ENCODE measurements at regions not wholly inside any gene's neighbourhood (a gene's known extent, or its start where the extent isn't known, plus 50 kb on each side); places are given as distances from the start of the nearest gene placed in this dataset.

DNA sequence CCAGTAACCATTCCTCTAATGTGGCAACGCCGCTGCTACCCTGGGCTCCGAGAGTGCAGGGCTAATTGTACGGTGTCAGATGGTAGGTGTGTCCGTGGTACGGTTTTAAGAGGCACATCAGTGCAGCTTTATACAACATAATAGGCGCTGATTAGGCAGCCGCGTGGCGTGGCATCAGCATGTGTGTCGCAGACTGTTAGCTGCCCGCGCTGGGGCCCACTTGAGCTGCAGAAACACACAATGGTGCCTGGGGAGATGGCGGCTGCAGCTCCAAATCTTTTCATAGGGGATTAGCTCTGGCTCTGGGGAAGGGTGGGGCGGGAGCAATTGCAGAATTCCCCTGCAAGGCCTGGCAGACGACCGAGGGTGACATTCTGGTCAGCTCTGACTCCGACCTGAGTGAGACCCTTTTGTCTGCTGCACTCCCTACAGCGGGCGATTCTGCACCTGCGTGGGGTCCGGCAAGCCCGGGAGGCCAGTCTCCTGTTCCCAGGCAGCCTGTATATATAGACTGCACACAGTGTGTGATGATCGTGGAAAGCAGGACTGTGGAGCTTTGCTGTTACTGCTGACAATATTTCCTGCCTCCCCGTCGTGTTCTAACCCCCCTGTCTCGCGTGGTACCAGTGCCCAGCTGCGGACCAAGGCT is 722.7 kb upstream of the CELF2 start:
- no peak for DNase-seq

DNA sequence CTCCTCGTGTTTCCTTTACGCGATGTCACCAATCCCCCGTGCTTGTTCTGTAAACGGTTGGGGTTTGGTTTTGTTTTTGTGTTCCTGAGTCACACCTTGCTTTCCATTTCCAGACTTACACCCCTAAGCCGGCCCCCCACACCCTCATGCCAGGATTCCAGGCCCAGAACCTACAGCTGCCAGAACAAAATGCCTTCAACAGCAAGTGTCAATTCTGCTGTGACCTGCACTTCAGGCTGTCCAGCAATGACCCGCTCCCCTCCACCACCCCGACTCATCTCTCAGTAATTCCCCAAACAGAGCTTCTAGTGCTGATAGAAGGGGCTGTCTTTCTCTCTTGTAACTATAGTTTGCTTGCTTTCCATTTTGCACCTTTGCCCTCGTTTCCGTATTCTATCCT is 722.1 kb upstream of the CELF2 start:
- no peak for DNase-seq

DNA sequence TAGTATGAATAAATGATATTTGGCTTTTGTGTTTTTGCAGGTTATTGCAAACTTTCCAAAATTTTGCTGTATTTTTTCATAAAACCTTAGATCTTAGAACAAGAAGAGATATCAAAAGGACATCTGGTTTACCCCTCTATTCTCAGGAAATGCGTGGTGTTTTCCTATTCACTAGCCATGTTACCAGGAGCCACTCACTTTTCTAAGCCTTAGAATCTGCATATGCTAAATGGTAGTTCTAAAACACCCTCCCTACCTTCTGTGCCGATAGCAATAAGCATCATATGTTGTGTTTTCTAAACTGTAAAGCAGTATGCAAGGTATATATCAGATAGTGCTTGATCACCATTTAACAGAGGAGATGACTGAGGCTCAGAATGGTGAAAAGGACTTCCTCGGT is 715.0 kb upstream of the CELF2 start:
- DNase-seq = no peak

DNA sequence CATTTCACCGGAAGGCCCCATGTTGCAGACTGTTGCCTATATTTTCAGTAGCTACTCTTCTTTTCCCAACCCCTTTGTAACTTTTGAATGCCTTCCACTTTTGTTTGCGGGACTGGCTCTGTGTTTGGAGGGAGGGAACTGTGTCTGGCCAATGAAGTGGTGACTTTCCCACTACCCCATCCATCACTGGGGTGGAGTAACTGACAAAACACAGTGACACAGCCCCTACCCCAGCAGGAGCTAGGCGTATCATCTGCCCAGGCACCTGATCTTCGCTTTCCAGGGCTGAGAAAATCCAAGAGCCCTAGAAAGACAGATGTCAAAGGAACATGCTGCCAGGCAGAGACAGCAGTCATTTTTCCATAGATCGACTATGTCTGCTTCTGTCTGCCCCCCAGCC is 710.6 kb upstream of the CELF2 start:
- DNase-seq = no peak

DNA sequence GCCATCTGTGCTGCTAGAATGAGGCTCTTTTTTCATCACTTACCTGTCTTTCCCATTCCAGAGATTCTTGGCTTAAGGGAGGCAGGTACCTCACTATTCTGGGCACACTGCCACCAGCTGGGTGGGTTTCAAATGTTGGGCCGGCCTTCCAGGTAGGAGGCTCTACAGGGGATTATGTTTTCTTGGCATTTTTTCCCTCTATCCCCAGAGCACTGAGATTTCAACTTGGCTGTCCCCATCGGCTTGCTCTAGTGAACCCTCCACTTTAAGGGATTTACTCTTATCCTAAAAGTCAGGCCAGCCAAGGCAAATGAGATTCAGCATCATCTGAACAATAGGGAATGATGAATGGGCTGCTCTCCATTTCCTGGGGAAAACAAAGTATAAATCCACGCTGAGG is 710.1 kb upstream of the CELF2 start:
- DNase-seq = no peak

DNA sequence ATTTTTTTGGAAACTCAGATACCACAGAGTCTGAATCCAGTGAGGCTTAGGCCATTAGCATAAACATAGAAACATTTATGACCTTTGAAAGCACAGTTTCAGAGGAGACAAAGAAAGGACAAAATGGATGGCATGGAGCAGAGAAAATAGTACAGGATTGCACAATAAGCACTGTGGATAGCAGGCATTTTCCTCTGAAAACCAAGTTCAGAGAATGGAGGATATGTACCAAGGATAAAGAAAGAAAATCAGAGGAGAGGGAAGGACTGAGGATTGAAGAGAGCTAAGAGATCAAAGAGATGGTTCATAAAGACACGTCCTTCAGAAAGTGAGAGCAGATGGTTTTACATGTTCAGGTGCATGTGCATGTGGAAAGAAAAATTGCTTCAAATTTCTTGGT is 707.2 kb upstream of the CELF2 start:
- DNase-seq = no peak

DNA sequence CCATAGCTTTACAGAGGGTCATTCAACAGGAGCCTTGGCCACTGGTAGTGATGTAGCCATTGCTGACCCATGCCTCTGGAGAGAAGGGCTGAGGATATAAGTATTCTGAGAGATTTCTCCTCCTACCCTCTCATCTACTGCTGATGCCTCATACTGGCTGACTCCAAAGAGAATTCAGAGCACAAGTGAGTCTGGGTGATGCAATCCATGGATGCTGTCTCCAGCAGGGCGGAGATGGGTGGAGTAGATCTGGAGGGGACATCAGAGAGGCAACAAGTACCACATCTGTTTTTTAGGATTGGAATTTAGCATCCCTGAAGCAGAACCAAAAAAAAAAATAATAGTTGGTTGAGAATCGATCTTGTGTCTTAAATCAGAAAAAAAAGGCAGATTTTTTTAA is 705.7 kb upstream of the CELF2 start:
- DNase-seq = no peak

DNA sequence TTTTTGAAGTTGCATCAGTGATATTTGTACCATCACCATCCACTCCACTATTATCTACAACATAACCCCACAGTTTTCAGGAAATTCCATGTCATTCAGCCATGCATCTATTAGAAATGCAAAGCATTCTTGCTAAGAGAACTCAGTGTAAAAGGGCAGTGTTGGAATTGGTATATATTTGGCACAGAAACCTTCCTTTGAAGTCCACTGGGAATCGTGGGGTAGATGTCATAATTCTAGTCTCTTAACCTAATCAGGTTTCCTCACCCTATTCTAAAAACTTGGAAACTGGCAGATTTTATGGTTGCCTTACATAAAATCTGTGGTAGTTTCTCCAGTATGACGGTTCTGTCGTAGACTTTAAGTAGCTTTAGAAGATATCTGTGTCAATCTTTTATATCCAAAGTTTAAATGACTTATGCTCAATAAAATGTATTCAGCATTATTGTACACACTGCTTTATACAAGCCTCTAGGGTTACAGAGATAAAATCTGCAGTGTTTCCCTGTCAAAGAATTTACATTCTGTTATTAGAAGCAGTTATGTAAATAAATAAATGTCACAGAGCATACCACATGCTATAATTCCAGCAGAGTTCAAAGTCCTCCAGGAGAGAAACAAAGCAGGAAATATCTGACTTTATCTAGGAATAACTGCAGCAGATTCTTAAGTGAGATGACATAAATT is 704.4 kb upstream of the CELF2 start:
- peak; percentile 72 for DNase-seq

DNA sequence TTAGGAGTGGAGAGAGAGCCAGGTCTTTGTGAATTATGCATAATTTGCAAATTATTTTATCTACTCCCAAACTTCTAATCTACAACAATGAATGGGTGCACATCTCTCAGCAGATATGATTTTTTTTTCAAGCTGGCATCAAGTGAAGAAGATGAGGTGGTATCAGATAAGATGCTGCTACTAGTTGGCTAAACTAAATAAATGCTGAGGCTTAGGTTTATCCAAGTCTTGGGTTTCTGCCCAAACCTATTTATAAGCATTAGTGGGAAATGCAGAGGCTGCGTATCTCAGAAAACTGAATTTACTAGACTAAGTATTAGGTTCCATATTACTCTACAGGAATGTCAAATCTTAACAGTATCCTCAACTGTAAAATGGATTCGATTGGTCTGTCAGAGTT is 703.0 kb upstream of the CELF2 start:
- DNase-seq = no peak

DNA sequence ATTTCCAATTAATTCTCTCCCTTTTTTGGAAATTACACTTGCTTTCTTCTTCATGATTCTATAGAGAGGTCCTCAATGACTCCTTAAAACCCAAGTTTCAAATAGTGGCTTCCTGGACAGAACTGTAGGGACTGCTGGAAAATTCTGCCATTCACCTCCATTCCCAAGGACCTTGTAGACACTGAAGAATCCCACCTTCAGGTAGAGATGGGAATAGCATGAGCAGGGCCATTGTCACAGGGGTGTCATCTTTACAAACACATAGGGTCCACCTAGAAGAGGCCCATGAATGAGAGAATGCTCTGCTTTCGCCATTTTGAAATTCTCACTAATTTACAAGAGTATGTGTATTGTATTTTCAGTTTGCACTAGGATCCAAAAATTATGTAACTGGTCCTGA is 701.7 kb upstream of the CELF2 start:
- DNase-seq = no peak

DNA sequence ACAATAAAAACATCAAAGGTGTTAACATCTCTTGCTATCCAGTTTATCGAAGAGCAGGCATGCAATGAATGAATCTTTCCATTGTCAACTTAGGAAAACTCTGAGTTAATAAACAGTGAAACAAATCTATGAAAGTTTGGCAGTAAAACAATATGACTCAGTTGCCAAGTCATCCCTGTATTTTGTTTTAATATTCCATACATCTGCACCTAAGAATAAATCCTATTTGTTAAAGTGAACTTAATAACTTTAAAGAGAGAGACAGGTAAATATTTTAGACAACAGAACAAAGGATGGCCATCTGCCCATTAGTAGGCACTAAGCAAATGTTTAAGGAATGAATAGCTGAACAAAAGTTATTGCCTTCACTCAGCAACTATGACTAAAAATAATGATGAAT is 700.5 kb upstream of the CELF2 start:
- DNase-seq = no peak

DNA sequence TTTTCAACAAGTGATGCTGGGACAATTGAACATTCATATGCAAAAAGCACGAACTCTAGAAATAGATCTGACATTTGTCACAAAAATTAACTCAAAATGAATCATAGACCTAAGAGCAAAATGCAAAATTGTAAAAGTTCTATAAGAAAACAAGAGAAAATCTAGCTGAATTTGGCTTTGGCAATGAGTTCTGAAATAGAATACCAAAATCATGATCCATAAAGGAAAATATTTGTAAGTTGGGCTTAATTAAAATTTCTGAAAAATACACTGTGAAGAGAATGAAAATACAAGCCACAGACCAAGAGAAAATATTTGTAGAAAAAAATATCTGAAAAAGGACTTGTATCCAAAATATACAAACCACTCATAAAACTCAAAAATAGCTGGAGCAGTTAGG is 698.8 kb upstream of the CELF2 start:
- peak; percentile 74 for DNase-seq

DNA sequence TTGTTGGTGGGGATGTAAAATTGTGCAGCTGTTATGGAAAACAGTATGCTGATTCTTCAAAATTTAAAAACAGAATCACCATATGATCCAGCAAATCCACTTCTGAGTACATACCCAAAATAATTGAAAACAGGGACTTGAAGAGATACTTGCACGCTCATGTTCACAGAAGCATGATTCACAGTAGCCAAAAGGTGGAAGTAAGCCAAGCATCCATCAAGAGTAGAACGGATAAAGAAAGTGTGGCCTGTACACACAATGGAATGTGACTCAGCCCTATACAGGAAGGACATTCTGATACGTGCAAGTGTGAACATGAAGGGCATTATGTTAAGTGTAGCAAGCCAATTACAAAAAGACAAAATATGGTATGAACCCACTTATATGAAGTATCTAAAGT is 696.7 kb upstream of the CELF2 start:
- peak; percentile 95 for DNase-seq

DNA sequence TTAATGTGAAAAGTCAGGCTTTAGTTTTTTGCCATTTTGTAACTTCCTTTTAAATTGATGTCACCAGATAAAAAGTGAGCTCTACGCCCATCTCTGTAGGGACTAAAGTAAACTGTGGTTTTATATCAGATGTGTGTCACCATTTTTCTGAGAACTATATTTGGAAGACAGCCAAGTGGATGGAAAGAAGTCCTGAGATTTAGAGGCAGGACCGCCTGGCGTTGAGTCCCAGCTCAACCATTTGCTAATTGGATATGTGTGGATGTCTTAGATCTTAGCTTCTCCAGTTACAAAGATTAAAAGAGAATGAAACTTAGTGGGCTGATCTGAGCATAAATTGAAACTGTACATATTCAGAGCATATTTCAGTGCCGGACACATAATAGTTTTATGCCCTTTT is 691.6 kb upstream of the CELF2 start:
- DNase-seq = no peak

DNA sequence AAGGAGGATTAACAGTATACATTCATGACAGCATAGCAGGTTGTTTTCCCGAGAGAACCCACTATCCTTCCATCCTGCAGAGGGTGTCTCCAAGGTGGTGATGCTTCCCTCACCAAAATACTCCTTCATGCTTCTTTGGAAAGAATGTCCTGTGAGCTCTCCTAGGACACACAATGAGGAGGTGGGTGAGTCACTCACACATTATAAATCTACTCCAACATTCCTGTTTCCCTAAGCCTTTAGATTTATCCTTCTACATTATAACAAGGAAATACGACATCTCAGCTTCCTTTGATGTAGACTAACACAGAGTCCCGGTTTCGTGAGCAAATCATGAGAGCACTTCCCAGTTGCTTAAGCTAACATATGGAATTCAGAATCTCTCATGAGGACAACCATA is 689.7 kb upstream of the CELF2 start:
- no peak for DNase-seq

DNA sequence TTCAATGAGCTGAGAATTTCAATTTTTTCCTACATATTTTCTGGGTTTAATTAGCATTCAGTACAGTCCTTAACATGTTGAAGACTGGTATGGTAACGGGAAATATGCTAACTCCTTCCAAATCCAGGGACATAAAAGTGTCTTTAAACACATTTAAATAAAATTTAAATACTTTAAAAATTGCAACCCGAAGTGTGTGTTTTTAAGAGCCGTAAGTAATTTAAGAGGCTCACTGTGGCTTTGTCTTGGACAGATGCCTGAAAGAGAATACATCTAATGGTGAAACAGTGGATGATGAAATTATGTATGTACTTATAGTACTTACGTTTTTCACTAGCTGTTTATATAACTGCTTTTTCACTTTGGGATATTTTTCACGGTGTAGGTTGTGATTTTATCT is 687.3 kb upstream of the CELF2 start:
- DNase-seq = peak; percentile 72

DNA sequence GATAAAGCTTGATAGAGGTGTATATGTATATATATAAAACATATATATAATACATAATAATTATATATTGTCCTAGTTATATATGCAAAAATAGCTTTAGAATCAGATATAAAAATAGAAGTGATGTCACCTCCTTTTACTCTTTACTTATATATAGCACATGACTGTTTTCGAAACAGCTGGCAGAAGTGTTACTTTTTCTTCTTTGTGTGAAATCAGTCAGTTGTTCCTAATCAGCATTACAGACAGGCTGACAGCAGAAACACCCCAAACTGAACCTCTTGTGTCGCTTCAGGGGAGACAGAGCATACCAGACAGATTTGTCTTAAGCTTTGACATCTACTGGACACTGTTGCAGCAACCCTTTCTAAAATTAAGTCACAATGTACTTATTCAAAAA is 684.9 kb upstream of the CELF2 start:
- peak; percentile 26 for DNase-seq

DNA sequence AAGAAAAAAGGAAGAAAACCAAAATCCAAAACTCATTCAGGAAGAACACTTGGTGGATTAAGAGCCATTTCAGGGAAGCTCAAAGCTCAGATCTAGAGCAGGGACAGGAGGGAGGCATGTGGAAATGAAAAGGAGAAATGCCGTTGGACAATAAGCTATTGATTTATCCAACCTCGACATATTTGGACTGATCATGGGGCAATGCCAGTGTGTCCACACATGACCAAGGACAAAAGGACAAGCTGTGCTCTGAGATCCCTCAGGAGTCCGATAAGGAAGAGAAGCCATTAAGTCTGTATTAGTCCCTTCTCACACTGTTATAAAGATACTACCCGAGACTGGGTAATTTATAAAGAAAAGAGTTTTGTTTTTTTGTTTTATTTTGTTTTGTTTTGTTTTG is 684.0 kb upstream of the CELF2 start:
- no peak for DNase-seq

DNA sequence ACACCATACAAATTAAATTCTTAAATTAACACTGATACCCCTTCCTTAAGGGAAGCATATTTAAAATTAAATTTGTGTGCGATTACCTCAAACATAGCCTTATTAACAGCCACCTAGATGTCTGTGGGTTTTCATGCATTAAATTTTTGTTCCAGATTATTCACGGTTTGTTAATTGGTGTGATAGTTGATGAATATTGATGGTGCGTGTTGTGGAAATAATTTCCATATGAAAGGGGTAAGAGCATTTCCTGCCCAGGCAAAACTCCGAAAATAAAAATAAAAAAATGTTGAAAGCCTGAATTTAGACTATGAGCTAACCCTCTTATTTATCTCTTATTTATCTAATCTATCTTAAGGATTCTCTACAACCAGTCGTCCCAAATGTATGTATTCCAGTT is 679.3 kb upstream of the CELF2 start:
- DNase-seq = no peak

DNA sequence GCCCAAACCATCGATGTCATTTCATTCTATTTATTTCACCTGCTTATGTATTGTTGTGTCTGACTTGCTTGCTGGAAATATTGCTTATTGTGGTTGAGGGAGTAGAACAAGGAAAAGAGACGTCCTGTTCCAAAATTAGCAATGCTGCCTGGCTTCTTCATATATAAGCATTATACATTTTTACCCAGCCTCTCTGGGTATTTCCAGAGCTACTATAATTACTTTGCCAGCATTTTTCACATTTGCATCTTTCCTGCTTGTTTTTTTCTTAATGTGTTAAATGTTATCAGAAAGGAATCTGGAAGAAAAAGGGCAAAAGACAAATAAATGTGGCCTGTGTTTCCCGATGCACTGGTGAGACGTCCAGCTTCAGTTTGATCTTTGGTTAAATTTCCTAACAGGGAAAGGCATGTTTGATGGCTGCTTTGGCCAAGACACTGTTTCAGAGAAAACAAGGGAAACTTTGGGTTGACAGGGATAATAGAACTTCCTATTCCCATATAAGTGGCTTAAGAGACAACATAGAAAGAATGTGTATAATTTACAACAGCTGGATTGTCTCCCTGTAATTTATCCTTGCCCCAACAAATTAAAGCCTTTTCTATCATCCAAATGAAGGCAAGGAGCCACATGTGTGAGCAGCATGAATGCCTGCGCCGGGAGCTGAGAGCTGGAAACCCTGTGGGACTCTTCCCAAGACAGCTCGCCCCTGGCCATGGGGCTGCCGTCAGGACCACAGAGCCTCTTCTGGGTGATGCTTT is 671.1 kb upstream of the CELF2 start:
- peak; percentile 15 for DNase-seq

DNA sequence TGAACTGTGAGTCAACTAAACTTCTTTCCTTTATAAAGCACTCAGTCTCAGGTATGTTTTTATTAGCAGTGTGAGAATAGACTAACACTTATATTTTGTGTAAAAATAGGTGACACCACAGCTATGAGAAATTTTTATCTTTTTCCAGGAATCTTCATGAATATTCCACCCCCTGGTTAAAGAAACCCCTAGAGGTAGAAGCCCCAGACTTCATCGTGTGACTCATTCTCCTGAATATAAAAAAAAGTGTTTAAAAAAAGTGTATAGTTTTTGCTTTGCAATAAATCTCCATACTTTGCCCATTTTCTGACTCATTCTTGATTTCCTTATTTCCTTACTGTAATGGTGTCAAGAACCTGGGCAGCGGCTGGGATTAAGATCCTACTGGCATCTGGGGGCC is 667.6 kb upstream of the CELF2 start:
- no peak for DNase-seq

DNA sequence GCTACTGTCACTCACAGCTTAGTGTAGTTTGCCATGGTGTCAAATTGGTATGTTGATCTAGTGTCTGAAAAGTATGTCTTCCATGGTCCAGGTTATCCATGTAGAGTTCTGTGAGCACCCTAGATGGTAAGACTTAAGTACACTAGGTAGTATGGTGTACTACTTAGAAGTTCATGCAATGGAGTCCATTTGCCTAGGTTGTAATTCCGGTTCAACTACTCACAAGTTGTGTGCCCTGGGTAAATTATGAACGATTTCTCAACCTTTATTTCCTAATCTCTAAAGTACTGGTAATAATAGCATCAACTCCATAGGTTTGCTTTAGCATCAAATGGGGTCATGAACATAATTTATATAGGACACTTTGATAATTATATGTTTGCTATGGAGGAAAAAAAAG is 666.2 kb upstream of the CELF2 start:
- DNase-seq = no peak

DNA sequence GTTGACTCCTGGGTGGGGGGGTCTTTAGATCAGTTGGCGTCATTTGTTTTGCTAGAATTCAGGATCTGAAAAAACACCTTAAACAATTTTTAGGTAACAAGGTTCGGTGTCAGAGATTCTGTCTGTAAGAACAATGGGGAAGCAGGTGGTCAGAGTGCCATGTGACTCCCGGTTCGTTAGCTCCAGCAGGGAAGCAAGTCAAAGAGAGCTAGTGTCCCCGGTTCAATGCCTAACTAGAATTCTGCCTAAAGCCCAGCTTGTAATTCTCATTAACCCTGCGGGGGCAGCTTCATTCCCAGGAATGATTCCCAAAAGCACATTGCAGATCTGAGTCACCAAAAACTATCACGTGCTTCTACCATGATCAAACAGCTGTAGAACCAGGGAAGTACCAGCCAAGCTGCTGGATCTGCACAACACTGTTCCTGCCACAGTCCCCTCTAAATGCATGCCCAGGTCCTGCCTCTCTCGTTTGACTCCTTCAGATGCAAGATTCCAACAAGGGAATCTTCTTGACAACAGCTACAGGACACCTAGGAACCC is 664.3 kb upstream of the CELF2 start:
- no peak for DNase-seq

DNA sequence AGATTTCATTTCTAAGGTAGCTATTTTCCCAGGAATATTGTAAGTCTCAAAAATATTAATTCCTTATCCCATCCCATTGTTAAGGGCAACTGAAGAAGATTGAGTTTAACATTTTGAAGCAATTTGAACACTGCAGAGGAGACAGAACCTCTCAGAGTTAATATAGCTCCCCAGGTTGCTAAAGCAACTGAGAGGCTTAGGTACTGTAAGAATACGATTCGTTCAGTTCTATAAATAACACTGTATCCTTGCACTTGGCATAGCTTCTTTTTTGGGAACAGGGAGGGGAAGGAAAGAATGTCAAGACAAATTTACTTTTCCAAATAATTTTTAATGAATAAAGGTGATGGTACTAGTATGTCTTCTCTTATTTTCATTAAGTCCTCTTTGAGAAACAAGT is 658.4 kb upstream of the CELF2 start:
- no peak for DNase-seq

All from fibroblast of skin of scalp (primary cell).